H9 (cell line): ENCODE measurements at regions not wholly inside any gene's neighbourhood (a gene's known extent, or its start where the extent isn't known, plus 50 kb on each side); places are given as distances from the start of the nearest gene placed in this dataset.

Experiments used
- DNase-seq: peaks from one replicate; pipeline ENCODE4 v3.0.0-alpha.2; 2017
- H2AFZ ChIP-seq: one replicate; pipeline ENCODE4 v1.6.1; 2013; ENCODE audit warnings: mild to moderate bottlenecking, low read length, control low read depth, moderate library complexity
- H2AK5ac ChIP-seq: 2 replicates; pipeline ENCODE4 v1.6.1; 2013; ENCODE audit warnings: low read length, control low read depth, mixed read lengths; ENCODE audit not compliant: insufficient read length
- H2BK120ac ChIP-seq: one replicate; pipeline ENCODE4 v1.6.1; 2013; ENCODE audit warnings: low read depth, mild to moderate bottlenecking, low read length, control low read depth, inconsistent platforms; ENCODE audit not compliant: poor library complexity, severe bottlenecking
- H2BK12ac ChIP-seq: 2 replicates; pipeline ENCODE4 v1.6.1; 2013; ENCODE audit warnings: low read length, control low read depth, mixed read lengths, low read depth; ENCODE audit not compliant: insufficient read length
- H2BK15ac ChIP-seq: 2 replicates; pipeline ENCODE4 v1.6.1; 2013; ENCODE audit warnings: low read depth, low read length, control low read depth
- H2BK20ac ChIP-seq: one replicate; pipeline ENCODE4 v1.6.1; 2013; ENCODE audit warnings: low read depth, mild to moderate bottlenecking, low read length, control low read depth, inconsistent platforms; ENCODE audit not compliant: poor library complexity, severe bottlenecking
- H2BK5ac ChIP-seq: 2 replicates; pipeline ENCODE4 v1.6.1; 2013; ENCODE audit warnings: low read length, control low read depth, mixed read lengths; ENCODE audit not compliant: insufficient read length
- H3K14ac ChIP-seq: 2 replicates; pipeline ENCODE4 v1.6.1; 2013; ENCODE audit warnings: low read length, control low read depth; ENCODE audit not compliant: insufficient read depth
- H3K18ac ChIP-seq: 2 replicates; pipeline ENCODE4 v1.6.1; 2013; ENCODE audit warnings: low read depth, mild to moderate bottlenecking, mixed read lengths, low read length, control low read depth; ENCODE audit not compliant: insufficient read length
- H3K23ac ChIP-seq: 2 replicates; pipeline ENCODE4 v1.6.1; 2013; ENCODE audit warnings: low read length, control low read depth, mixed read lengths, low read depth; ENCODE audit not compliant: insufficient read length
- H3K23me2 ChIP-seq: 2 replicates; pipeline ENCODE4 v1.6.1; 2013; ENCODE audit warnings: low read depth, mild to moderate bottlenecking, mixed read lengths, low read length, control low read depth; ENCODE audit not compliant: insufficient read length, poor library complexity, severe bottlenecking
- H3K27ac ChIP-seq: 2 replicates; pipeline ENCODE4 v1.5.1; 2013; ENCODE audit warnings: low read length, control low read depth, mixed read lengths, low read depth; ENCODE audit not compliant: insufficient read length
- H3K27me3 ChIP-seq: 2 replicates; pipeline ENCODE4 v1.6.1; 2013; ENCODE audit warnings: low read length, control low read depth, inconsistent platforms; ENCODE audit not compliant: insufficient read depth
- H3K4ac ChIP-seq: 2 replicates; pipeline ENCODE4 v1.6.1; 2013; ENCODE audit warnings: low read depth, mild to moderate bottlenecking, control low read depth, inconsistent platforms, low read length, moderate library complexity
- H3K4me1 ChIP-seq: 2 replicates; pipeline ENCODE4 v1.6.1; 2013; ENCODE audit warnings: low read length, control low read depth, inconsistent platforms; ENCODE audit not compliant: insufficient read depth
- H3K4me2 ChIP-seq: 2 replicates; pipeline ENCODE4 v1.6.1; 2013; ENCODE audit warnings: low read length, control low read depth, mixed read lengths; ENCODE audit not compliant: insufficient read length, insufficient read depth
- H3K56ac ChIP-seq: 2 replicates; pipeline ENCODE4 v1.6.1; 2013; ENCODE audit warnings: low read depth, mild to moderate bottlenecking, mixed read lengths, low read length, control low read depth; ENCODE audit not compliant: insufficient read length
- H3K79me1 ChIP-seq: 2 replicates; pipeline ENCODE4 v1.6.1; 2013; ENCODE audit warnings: low read depth, mild to moderate bottlenecking, moderate library complexity, low read length, control low read depth, inconsistent platforms; ENCODE audit not compliant: insufficient read depth, poor library complexity, severe bottlenecking
- H3K79me2 ChIP-seq: 2 replicates; pipeline ENCODE4 v1.6.1; 2013; ENCODE audit warnings: low read length, control low read depth, inconsistent platforms; ENCODE audit not compliant: insufficient read depth
- H3K9ac ChIP-seq: 2 replicates; pipeline ENCODE4 v1.6.1; 2013; ENCODE audit warnings: low read length, control low read depth, mixed read lengths; ENCODE audit not compliant: insufficient read length; ENCODE audit errors: extremely low read depth
- H3K9me3 ChIP-seq: one replicate; pipeline ENCODE4 v1.6.1; 2013; ENCODE audit warnings: low read depth, low read length, inconsistent platforms; ENCODE audit not compliant: control insufficient read depth
- H3T11ph ChIP-seq: one replicate; pipeline ENCODE4 v1.6.1; 2013; ENCODE audit warnings: mild to moderate bottlenecking, low read length, control low read depth, inconsistent platforms
- H4K20me1 ChIP-seq: one replicate; pipeline ENCODE4 v1.6.1; 2013; ENCODE audit not compliant: control insufficient read depth, insufficient read length, insufficient read depth
- H4K5ac ChIP-seq: 2 replicates; pipeline ENCODE4 v1.6.1; 2013; ENCODE audit warnings: low read depth, mild to moderate bottlenecking, mixed read lengths, low read length, control low read depth; ENCODE audit not compliant: insufficient read length
- H4K8ac ChIP-seq: replicated peaks from 2 replicates; pipeline ENCODE4 v1.6.1; 2013; ENCODE audit warnings: low read length, control low read depth, mixed read lengths, low read depth; ENCODE audit not compliant: insufficient read length
- H4K91ac ChIP-seq: 2 replicates; pipeline ENCODE4 v1.6.1; 2013; ENCODE audit warnings: low read depth, mild to moderate bottlenecking, moderate library complexity, mixed read lengths, low read length, control low read depth; ENCODE audit not compliant: insufficient read length
- H3K27ac Mint-ChIP-seq, 3 experiments: 2 replicates in 2 of 3; 3 replicates in 1 of 3; pipeline ENCODE4 v1.8.0; 2020 to 2021; ENCODE audit warnings: mixed read lengths in 3 of 3, mild to moderate bottlenecking in 1 of 3, moderate library complexity in 1 of 3
- H3K27me3 Mint-ChIP-seq: 2 replicates; pipeline ENCODE4 v1.8.0; 2021; ENCODE audit warnings: low read depth, mild to moderate bottlenecking, moderate library complexity, mixed read lengths
- H3K36me3 Mint-ChIP-seq, 3 experiments: 2 replicates in 2 of 3; 3 replicates in 1 of 3; pipeline ENCODE4 v1.8.0; 2020 to 2021; ENCODE audit warnings: low read depth in 3 of 3, mixed read lengths in 3 of 3; ENCODE audit not compliant: insufficient read depth in 1 of 3
- H3K4me1 Mint-ChIP-seq, 2 experiments: 2 replicates each; pipeline ENCODE4 v1.8.0; 2020; ENCODE audit warnings: mixed read lengths in 2 of 2
- H3K4me3 Mint-ChIP-seq, 2 experiments: 2 replicates in 1 of 2; 3 replicates in 1 of 2; pipeline ENCODE4 v1.8.0; 2020 to 2021; ENCODE audit warnings: mild to moderate bottlenecking in 2 of 2, mixed read lengths in 2 of 2, moderate library complexity in 1 of 2
- H3K9me3 Mint-ChIP-seq, 2 experiments: 2 replicates in 1 of 2; 3 replicates in 1 of 2; pipeline ENCODE4 v1.8.0; 2020; ENCODE audit warnings: mild to moderate bottlenecking in 2 of 2, mixed read lengths in 2 of 2, moderate library complexity in 1 of 2
- CTCF ChIP-seq: fragments of 200-600 bp; sonication (generic); conservative IDR thresholded peaks from 3 replicates; pipeline ENCODE4 v1.8.0; 2021; ENCODE audit warnings: antibody characterized with exemption, mild to moderate bottlenecking
- WGBS: extraction: QIAGEN DNeasy Blood & Tissue Kit; methylation state at CpG from one replicate; pipeline ENCODE4 v1.1.7; 2013; ENCODE audit warnings: missing lambda C conversion rate, low lambda C conversion rate, mixed read lengths; ENCODE audit not compliant: insufficient read length; ENCODE audit errors: extremely low coverage; 5-methylcytosine and 5-hydroxymethylcytosine counted together

DNA sequence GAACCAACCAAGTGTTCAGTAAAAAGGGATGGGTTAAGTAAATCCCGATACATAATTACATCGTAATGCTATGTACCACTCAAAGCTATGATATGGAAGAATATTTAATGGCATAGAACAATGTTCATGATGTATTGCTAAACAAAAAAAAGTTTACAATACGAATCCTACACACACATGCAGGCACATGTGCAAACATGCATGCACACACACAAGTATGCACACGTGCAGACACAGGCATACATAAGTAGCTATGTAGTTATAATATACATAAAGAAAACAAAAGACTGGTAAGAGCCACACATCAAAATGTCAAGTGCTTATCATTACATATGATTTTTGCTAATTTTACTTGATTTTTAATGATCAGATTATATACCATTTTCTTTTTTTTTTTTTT, 74.2 kb downstream of the ARRDC4 start:
- Mint-ChIP-seq H3K4me1 (no peaks in the 10 kb centered on the region), H3K9me3 (no peaks in the 10 kb centered on the region), H3K27ac (no peak overlapping the region), H3K27me3 (0 out of 2 replicates have a peak, but pooled peaks cover 2% of the 10 kb centered on the region), H3K36me3 (no peaks in the 10 kb centered on the region; a peak in 1 of 7 replicates), H3K4me3 (no peak overlapping the region)
- Histone ChIP-seq H3K56ac (no peak overlapping the region), H2AFZ (no peak overlapping the region), H2BK15ac (no peak overlapping the region), H3K23me2 (no peaks in the 10 kb centered on the region), H3K14ac (no peak overlapping the region), H4K5ac (no peak overlapping the region), H3K23ac (no peak overlapping the region), H4K8ac (no peak overlapping the region), H3K4me2 (no peak overlapping the region), H3K9me3 (no peaks in the 10 kb centered on the region), H2AK5ac (no peak overlapping the region), H2BK120ac (no peak overlapping the region), H3K4ac (no peak overlapping the region), H4K91ac (no peak overlapping the region), H3K4me1 (no peaks in the 10 kb centered on the region), H2BK12ac (no peak overlapping the region), H2BK5ac (no peak overlapping the region), H3T11ph (no peak overlapping the region), H3K27ac (no peak overlapping the region), H3K18ac (no peak overlapping the region), H3K79me1 (no peaks in the 10 kb centered on the region), H4K20me1 (no peaks in the 10 kb centered on the region), H3K27me3 (no peaks in the 10 kb centered on the region), H3K79me2 (no peaks in the 10 kb centered on the region), H2BK20ac (no peak overlapping the region), H3K9ac (no peak overlapping the region)
- no peak for TF ChIP-seq CTCF
- no CpG with 5 or more reads among the region's 4 CpGs for whole genome bisulfite sequencing
- DNase-seq, result no peak
